Liver (tissue), 8 donors: ENCODE measurements at regions not wholly inside any gene's neighbourhood (a gene's known extent, or its start where the extent isn't known, plus 50 kb on each side); places are given as distances from the start of the nearest gene placed in this dataset.
A peak's percentile ranks its signal among the peaks of the same experiment; 100 is the strongest.

Experiments used
- DNase-seq: peaks from one replicate; pipeline ENCODE4 v3.0.0-alpha.2; 2017; ENCODE audit warnings: low spot score
- H3K27ac ChIP-seq, 2 donors: one replicate each; pipeline ENCODE4 v1.7.0; 2013; ENCODE audit warnings: inconsistent platforms in 2 of 2, low read length in 2 of 2, control low read depth in 1 of 2, low read depth in 1 of 2, mild to moderate bottlenecking in 1 of 2
- H3K27me3 ChIP-seq, 4 donors: one replicate each; pipeline versions ENCODE4 v1.6.1 to v1.7.0; 2013; ENCODE audit warnings: low read length in 3 of 4, inconsistent platforms in 1 of 4, mild to moderate bottlenecking in 1 of 4, moderate library complexity in 1 of 4; ENCODE audit not compliant: control insufficient read depth in 4 of 4, insufficient read depth in 4 of 4
- H3K36me3 ChIP-seq, 4 donors: one replicate each; pipeline versions ENCODE4 v1.6.1 to v1.7.0; 2013; ENCODE audit warnings: low read length in 3 of 4, mild to moderate bottlenecking in 3 of 4, low read depth in 1 of 4, moderate library complexity in 1 of 4; ENCODE audit not compliant: control insufficient read depth in 4 of 4, insufficient read depth in 3 of 4
- H3K4me1 ChIP-seq, 4 donors: one replicate each; pipeline versions ENCODE4 v1.6.1 to v1.7.0; 2013; ENCODE audit warnings: low read length in 3 of 4, mild to moderate bottlenecking in 3 of 4, moderate library complexity in 1 of 4; ENCODE audit not compliant: control insufficient read depth in 4 of 4, insufficient read depth in 4 of 4
- H3K4me3 ChIP-seq, 3 donors: one replicate each; pipeline versions ENCODE4 v1.6.1 to v1.7.0; 2013; ENCODE audit warnings: low read length in 3 of 3, control low read depth in 1 of 3, low read depth in 1 of 3, mild to moderate bottlenecking in 1 of 3
- H3K9ac ChIP-seq, 2 donors: one replicate each; pipeline ENCODE4 v1.7.0; 2013; ENCODE audit warnings: low read length in 2 of 2, mild to moderate bottlenecking in 2 of 2, moderate library complexity in 2 of 2, control low read depth in 1 of 2, low read depth in 1 of 2
- H3K9me3 ChIP-seq, 4 donors: one replicate each; pipeline versions ENCODE4 v1.6.1 to v1.7.0; 2013; ENCODE audit warnings: low read length in 3 of 4; ENCODE audit not compliant: control insufficient read depth in 4 of 4
- FOXA1 ChIP-seq: IDR thresholded peaks from 2 replicates; pipeline ENCODE4 v1.6.1; 2016; ENCODE audit warnings: antibody characterized with exemption
- HNF4A ChIP-seq, 2 donors: conservative IDR thresholded peaks; 2 replicates each; pipeline ENCODE4 v1.6.1; 2016; ENCODE audit warnings: antibody characterized with exemption in 2 of 2, mild to moderate bottlenecking in 2 of 2
- HNF4G ChIP-seq: IDR thresholded peaks from 2 replicates; pipeline ENCODE4 v1.6.1; 2016; ENCODE audit warnings: antibody characterized with exemption
- NR2F2 ChIP-seq: IDR thresholded peaks from 2 replicates; pipeline ENCODE4 v1.6.1; 2016; ENCODE audit warnings: antibody characterized with exemption
- RAD21 ChIP-seq, 2 donors: IDR thresholded peaks; 2 replicates each; pipeline ENCODE4 v1.6.1; 2016; ENCODE audit warnings: antibody characterized with exemption in 2 of 2, mild to moderate bottlenecking in 2 of 2
- REST ChIP-seq: IDR thresholded peaks from 2 replicates; pipeline ENCODE4 v1.6.1; 2016; ENCODE audit warnings: antibody characterized with exemption, mild to moderate bottlenecking
- RXRA ChIP-seq, 2 donors: IDR thresholded peaks; 2 replicates each; pipeline ENCODE4 v1.6.1; 2017 to 2018; ENCODE audit warnings: antibody characterized with exemption in 2 of 2, mild to moderate bottlenecking in 1 of 2
- SP1 ChIP-seq: IDR thresholded peaks from 2 replicates; pipeline ENCODE4 v1.6.1; 2018; ENCODE audit warnings: antibody characterized with exemption, mild to moderate bottlenecking
- YY1 ChIP-seq: IDR thresholded peaks from 2 replicates; pipeline ENCODE4 v1.6.1; 2016; ENCODE audit warnings: antibody characterized with exemption, mild to moderate bottlenecking
- ZBTB33 ChIP-seq: IDR thresholded peaks from 2 replicates; pipeline ENCODE4 v1.6.1; 2016; ENCODE audit warnings: antibody characterized with exemption
- WGBS: extraction: QIAGEN DNeasy Blood & Tissue Kit; methylation state at CpG from one replicate; pipeline ENCODE4 v1.1.7; 2013; 5-methylcytosine and 5-hydroxymethylcytosine counted together
- TF ChIP-seq, protein P1 (sequence below): IDR thresholded peaks from 2 replicates; pipeline ENCODE4 v1.6.1; 2016; ENCODE audit warnings: antibody characterized with exemption
- TF ChIP-seq, protein P2 (sequence below): fragments of 150-350 bp; IDR thresholded peaks from 2 replicates; pipeline ENCODE4 v1.5.1; 2017; ENCODE audit warnings: improper control_type of control experiment, low read depth, low read length; ENCODE audit not compliant: missing input control
- donor health status: healthy.
- donor health status: healthy.
- donor health status: healthy.
- donor health status: healthy.
- donor health status: healthy.

GRCh38 chr12:24752763-24753462 lies 196.0 kb downstream of the BCAT1 start:
- no peaks in the 10 kb centered on the region for H3K27me3 ChIP-seq
- no peak for DNase-seq
- no peaks in the 10 kb centered on the region for H3K9me3 ChIP-seq
- H3K4me3 ChIP-seq = no peak overlapping the region
- peaks cover 4 to 13% (median 9%) of the 10 kb centered on the region in 4 donors for H3K4me1 ChIP-seq
- no peaks in the 10 kb centered on the region for H3K36me3 ChIP-seq
- no peak overlapping the region for H3K27ac ChIP-seq
- 73% methylated on average over 4 of the region's 4 CpGs for WGBS
- H3K9ac ChIP-seq = no peak overlapping the region
- TF ChIP-seq, protein P1, sequence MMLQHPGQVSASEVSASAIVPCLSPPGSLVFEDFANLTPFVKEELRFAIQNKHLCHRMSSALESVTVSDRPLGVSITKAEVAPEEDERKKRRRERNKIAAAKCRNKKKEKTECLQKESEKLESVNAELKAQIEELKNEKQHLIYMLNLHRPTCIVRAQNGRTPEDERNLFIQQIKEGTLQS = no peak
- TF ChIP-seq RAD21 (IDR thresholded peaks at IDR 0.05) (no peak), RXRA (IDR thresholded peaks at IDR 0.05) (peak in 1 of 2 donors; percentile 32), HNF4A (conservative IDR thresholded peaks at IDR 0.05) (peak in 1 of 2 donors; percentile 11), HNF4G (no peak)

GRCh38 chr12:24751181-24751580 lies 197.7 kb downstream of the BCAT1 start:
- no peaks in the 10 kb centered on the region for H3K36me3 ChIP-seq
- H3K4me1 ChIP-seq = peaks cover 4 to 13% (median 9%) of the 10 kb centered on the region in 4 donors
- H3K9ac ChIP-seq = no peak overlapping the region
- no peak for TF ChIP-seq SP1
- TF ChIP-seq YY1 = no peak
- TF ChIP-seq HNF4G = no peak
- no peak for TF ChIP-seq REST
- TF ChIP-seq FOXA1 = no peak
- no peak for TF ChIP-seq NR2F2
- TF ChIP-seq, protein P1 = no peak
- TF ChIP-seq RXRA (IDR thresholded peaks at IDR 0.05) = no peak
- no peak for TF ChIP-seq RAD21 (IDR thresholded peaks at IDR 0.05)
- TF ChIP-seq, protein P2, sequence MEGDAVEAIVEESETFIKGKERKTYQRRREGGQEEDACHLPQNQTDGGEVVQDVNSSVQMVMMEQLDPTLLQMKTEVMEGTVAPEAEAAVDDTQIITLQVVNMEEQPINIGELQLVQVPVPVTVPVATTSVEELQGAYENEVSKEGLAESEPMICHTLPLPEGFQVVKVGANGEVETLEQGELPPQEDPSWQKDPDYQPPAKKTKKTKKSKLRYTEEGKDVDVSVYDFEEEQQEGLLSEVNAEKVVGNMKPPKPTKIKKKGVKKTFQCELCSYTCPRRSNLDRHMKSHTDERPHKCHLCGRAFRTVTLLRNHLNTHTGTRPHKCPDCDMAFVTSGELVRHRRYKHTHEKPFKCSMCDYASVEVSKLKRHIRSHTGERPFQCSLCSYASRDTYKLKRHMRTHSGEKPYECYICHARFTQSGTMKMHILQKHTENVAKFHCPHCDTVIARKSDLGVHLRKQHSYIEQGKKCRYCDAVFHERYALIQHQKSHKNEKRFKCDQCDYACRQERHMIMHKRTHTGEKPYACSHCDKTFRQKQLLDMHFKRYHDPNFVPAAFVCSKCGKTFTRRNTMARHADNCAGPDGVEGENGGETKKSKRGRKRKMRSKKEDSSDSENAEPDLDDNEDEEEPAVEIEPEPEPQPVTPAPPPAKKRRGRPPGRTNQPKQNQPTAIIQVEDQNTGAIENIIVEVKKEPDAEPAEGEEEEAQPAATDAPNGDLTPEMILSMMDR = no peak
- no peak for TF ChIP-seq HNF4A (conservative IDR thresholded peaks at IDR 0.05)
- TF ChIP-seq ZBTB33 = no peak
- WGBS = 95% methylated on average over 3 of the region's 3 CpGs
- H3K9me3 ChIP-seq = no peaks in the 10 kb centered on the region
- H3K27ac ChIP-seq = no peak overlapping the region
- DNase-seq = no peak
- H3K4me3 ChIP-seq = no peak overlapping the region
- H3K27me3 ChIP-seq = no peaks in the 10 kb centered on the region
